Stomach (tissue), 8 donors: ENCODE measurements at regions not wholly inside any gene's neighbourhood (a gene's known extent, or its start where the extent isn't known, plus 50 kb on each side); places are given as distances from the start of the nearest gene placed in this dataset.
A peak's percentile ranks its signal among the peaks of the same experiment; 100 is the strongest.

Experiments
- DNase-seq, 2 donors: peaks; one replicate each; pipeline versions ENCODE4 v3.0.0 to v3.0.0-alpha.2; 2013 to 2019
- H3K27ac ChIP-seq, 5 donors: fragments of 200-600 bp in 4 of 5; sonication (generic) in 4 of 5; one replicate each; pipeline ENCODE4 v1.5.1; 2013 to 2019; ENCODE audit warnings: mild to moderate bottlenecking in 1 of 5, moderate library complexity in 1 of 5
- H3K27me3 ChIP-seq, 3 donors: fragments of 200-600 bp; sonication (generic); one replicate each; pipeline ENCODE4 v1.5.1; 2017 to 2019; ENCODE audit warnings: mixed run types in 1 of 3
- H3K36me3 ChIP-seq, 4 donors: fragments of 200-600 bp; sonication (generic); 1 replicate in 3 of 4; 2 replicates in 1 of 4; pipeline ENCODE4 v1.5.1; 2016 to 2019
- H3K4me1 ChIP-seq, 4 donors: fragments of 200-600 bp; sonication (generic); one replicate each; pipeline ENCODE4 v1.5.1; 2016 to 2019
- H3K4me3 ChIP-seq, 4 donors: fragments of 200-600 bp; sonication (generic) in 3 of 4; one replicate each; pipeline ENCODE4 v1.5.1; 2016 to 2019; ENCODE audit warnings: mild to moderate bottlenecking in 1 of 4
- H3K9me3 ChIP-seq, 4 donors: fragments of 200-600 bp; sonication (generic); one replicate each; pipeline ENCODE4 v1.5.1; 2016 to 2019
- CTCF ChIP-seq, 7 experiments: fragments of 450-650 bp in 4 of 7; fragments of 200-600 bp in 3 of 7; sonication (generic) in 3 of 7; IDR thresholded peaks; one replicate each; pipeline ENCODE4 v1.5.1; 2016 to 2019; ENCODE audit warnings: antibody characterized with exemption in 7 of 7, control low read depth in 2 of 7, mild to moderate bottlenecking in 1 of 7
- EP300 ChIP-seq: sonication (generic); formaldehyde crosslinking; IDR thresholded peaks from one replicate; pipeline ENCODE4 v1.6.1; 2017; ENCODE audit warnings: antibody characterized with exemption
- POLR2A ChIP-seq, 4 donors: fragments of 450-650 bp; IDR thresholded peaks; one replicate each; pipeline ENCODE4 v1.6.1; 2016; ENCODE audit warnings: antibody characterized with exemption in 4 of 4, control low read depth in 2 of 4, mild to moderate bottlenecking in 1 of 4, moderate library complexity in 1 of 4
- POLR2AphosphoS5 ChIP-seq, 3 donors: sonication (generic); formaldehyde crosslinking; IDR thresholded peaks; one replicate each; pipeline ENCODE4 v1.6.1; 2016; ENCODE audit warnings: antibody characterized with exemption in 3 of 3
- WGBS, 5 donors: extraction: QIAGEN DNeasy Blood & Tissue Kit in 3 of 5; methylation state at CpG; one replicate each; pipeline versions ENCODE4 v1.1.5 to v1.1.7; 2013 to 2018; 5-methylcytosine and 5-hydroxymethylcytosine counted together
- intact Hi-C: fragments of 100-400 bp; cut with DNase I; formaldehyde crosslinking; loops from one replicate; pipeline ENCODE4 v1.15.1; 2023; ENCODE audit warnings: low total_unique reads
- donor health status: healthy with polysubstance abuse.
- donor health status: Bipolar disorder and iron deficiency.
- donor health status: healthy.

GRCh38 chr2:157995117-157995516 lies 106.6 kb upstream of the UPP2 start:
- Histone ChIP-seq H3K36me3 (no peaks in the 10 kb centered on the region), H3K4me1 (no peaks in the 10 kb centered on the region), H3K4me3 (no peak overlapping the region), H3K27me3 (no peaks in the 10 kb centered on the region), H3K9me3 (no peaks in the 10 kb centered on the region), H3K27ac (no peak overlapping the region)
- no peak for DNase-seq
- 84 to 97% (median 90%) methylated on average over 1 of the region's 1 CpG for WGBS, 5 donors
- TF ChIP-seq POLR2AphosphoS5 (IDR thresholded peaks at IDR 0.05) (no peak), EP300 (no peak), CTCF (IDR thresholded peaks at IDR 0.05) (no peak), POLR2A (IDR thresholded peaks at IDR 0.05) (no peak)
- intact Hi-C loops: no loop called here

GRCh38 chr2:157991932-157992331 lies 109.7 kb upstream of the UPP2 start:
- Histone ChIP-seq H3K27ac (no peak overlapping the region), H3K36me3 (no peaks in the 10 kb centered on the region), H3K27me3 (no peaks in the 10 kb centered on the region), H3K4me3 (no peak overlapping the region), H3K4me1 (no peaks in the 10 kb centered on the region), H3K9me3 (no peaks in the 10 kb centered on the region)
- 65 to 69% (median 66%) methylated on average over 6 of the region's 6 CpGs for WGBS, 5 donors
- TF ChIP-seq POLR2AphosphoS5 (IDR thresholded peaks at IDR 0.05): no peak
- intact Hi-C loops: no loop called here
- DNase-seq: no peak

GRCh38 chr2:157990173-157990572 lies 111.5 kb upstream of the UPP2 start:
- intact Hi-C loops: no loop called here

GRCh38 chr2:157989227-157989626 lies 112.4 kb upstream of the UPP2 start:
- no peaks in the 10 kb centered on the region for H3K4me1 ChIP-seq
- H3K36me3 ChIP-seq: no peaks in the 10 kb centered on the region
- intact Hi-C loops: no loop called here
- H3K4me3 ChIP-seq: no peak overlapping the region
- no peaks in the 10 kb centered on the region for H3K27me3 ChIP-seq
- TF ChIP-seq POLR2A (IDR thresholded peaks at IDR 0.05) (no peak), CTCF (IDR thresholded peaks at IDR 0.05) (no peak), POLR2AphosphoS5 (IDR thresholded peaks at IDR 0.05) (no peak), EP300 (no peak)
- H3K27ac ChIP-seq: no peak overlapping the region
- no peak for DNase-seq
- WGBS, 5 donors: 79 to 89% (median 87%) methylated on average over 5 of the region's 5 CpGs
- no peaks in the 10 kb centered on the region for H3K9me3 ChIP-seq

More at GRCh38 chr2:157990173-157990572, 111.5 kb upstream of the UPP2 start:
- TF ChIP-seq POLR2AphosphoS5 (IDR thresholded peaks at IDR 0.05) (no peak), CTCF (IDR thresholded peaks at IDR 0.05) (no peak), POLR2A (IDR thresholded peaks at IDR 0.05) (no peak), EP300 (no peak)
- Histone ChIP-seq H3K4me1 (no peaks in the 10 kb centered on the region), H3K9me3 (no peaks in the 10 kb centered on the region), H3K27ac (no peak overlapping the region), H3K27me3 (no peaks in the 10 kb centered on the region), H3K4me3 (no peak overlapping the region), H3K36me3 (no peaks in the 10 kb centered on the region)
- WGBS, 5 donors: 43 to 50% (median 43%) methylated on average over 5 of the region's 5 CpGs
- DNase-seq: peak in 1 of 2 donors; percentile 21

- no peak overlapping the region for H3K27ac ChIP-seq
- TF ChIP-seq EP300 (no peak), POLR2A (IDR thresholded peaks at IDR 0.05) (no peak), CTCF (IDR thresholded peaks at IDR 0.05) (no peak), POLR2AphosphoS5 (IDR thresholded peaks at IDR 0.05) (no peak)
- DNase-seq: no peak
- H3K9me3 ChIP-seq: no peaks in the 10 kb centered on the region
- H3K4me1 ChIP-seq: no peaks in the 10 kb centered on the region
- H3K4me3 ChIP-seq: no peak overlapping the region
- H3K27me3 ChIP-seq: no peaks in the 10 kb centered on the region
- intact Hi-C loops: no loop called here
- no peaks in the 10 kb centered on the region for H3K36me3 ChIP-seq
These were observed 110.6 kb upstream of the ACVR1 start for GRCh38 chr2:157986761-157987160.
